SU-DHL-6 (cell line): ENCODE measurements at regions not wholly inside any gene's neighbourhood (a gene's known extent, or its start where the extent isn't known, plus 50 kb on each side); places are given as distances from the start of the nearest gene placed in this dataset.

Source experiments
- EZH2phosphoT487 ChIP-seq: fragments of 200-600 bp; sonication (generic), shearing (Covaris generic); conservative IDR thresholded peaks from 2 replicates; pipeline ENCODE4 v1.6.1; 2018; ENCODE audit warnings: mild to moderate bottlenecking, antibody characterized with exemption, low read length, moderate library complexity, mixed read lengths
- TF ChIP-seq, protein P1 (sequence below): fragments of 200-600 bp; sonication (generic); IDR thresholded peaks from one replicate; pipeline ENCODE4 v1.5.1; 2017; ENCODE audit warnings: antibody characterized with exemption, mild to moderate bottlenecking, low read length, moderate library complexity; ENCODE audit not compliant: insufficient read depth, poor library complexity, severe bottlenecking

DNA sequence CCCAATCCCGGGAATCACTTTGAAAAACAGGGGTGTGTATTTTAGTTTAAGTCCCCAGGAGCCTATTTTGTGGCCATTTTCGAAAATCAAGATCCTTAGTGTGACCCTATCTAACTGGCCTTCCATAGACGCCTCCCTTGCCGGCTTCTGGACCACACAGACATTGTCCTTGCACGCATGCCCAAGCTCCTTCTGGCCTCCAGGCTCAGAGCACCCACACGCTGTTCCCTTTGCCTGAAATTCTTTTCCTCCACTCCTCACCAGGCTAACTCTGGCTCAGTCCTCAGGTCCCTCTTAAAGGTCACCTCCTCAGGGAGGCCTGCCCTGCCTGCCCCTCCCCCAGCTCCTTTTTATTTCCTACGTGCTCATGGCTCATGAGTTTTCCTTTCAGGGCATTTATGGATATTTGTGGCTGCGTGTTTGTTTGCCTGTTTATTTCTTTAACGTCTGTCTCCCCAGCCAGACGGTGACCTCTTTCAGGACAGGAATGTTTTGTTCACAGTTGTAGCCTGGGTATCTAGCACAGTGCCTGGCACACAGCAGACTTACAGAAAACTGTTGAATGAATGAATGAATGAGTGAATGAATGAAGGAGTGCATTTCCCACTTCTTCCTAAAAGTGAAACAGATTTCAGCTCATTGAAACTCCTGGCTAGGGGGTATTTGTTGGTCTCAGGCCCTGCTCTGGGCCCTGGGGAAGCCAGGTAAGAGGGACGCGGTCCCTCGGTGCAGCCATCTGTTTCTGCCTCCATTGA lies 79.1 kb upstream of the IER5L start:
- no peak for TF ChIP-seq EZH2phosphoT487
- TF ChIP-seq, protein P1, sequence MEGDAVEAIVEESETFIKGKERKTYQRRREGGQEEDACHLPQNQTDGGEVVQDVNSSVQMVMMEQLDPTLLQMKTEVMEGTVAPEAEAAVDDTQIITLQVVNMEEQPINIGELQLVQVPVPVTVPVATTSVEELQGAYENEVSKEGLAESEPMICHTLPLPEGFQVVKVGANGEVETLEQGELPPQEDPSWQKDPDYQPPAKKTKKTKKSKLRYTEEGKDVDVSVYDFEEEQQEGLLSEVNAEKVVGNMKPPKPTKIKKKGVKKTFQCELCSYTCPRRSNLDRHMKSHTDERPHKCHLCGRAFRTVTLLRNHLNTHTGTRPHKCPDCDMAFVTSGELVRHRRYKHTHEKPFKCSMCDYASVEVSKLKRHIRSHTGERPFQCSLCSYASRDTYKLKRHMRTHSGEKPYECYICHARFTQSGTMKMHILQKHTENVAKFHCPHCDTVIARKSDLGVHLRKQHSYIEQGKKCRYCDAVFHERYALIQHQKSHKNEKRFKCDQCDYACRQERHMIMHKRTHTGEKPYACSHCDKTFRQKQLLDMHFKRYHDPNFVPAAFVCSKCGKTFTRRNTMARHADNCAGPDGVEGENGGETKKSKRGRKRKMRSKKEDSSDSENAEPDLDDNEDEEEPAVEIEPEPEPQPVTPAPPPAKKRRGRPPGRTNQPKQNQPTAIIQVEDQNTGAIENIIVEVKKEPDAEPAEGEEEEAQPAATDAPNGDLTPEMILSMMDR = no peak
